DND-41 (cell line): ENCODE measurements at regions not wholly inside any gene's neighbourhood (a gene's known extent, or its start where the extent isn't known, plus 50 kb on each side); places are given as distances from the start of the nearest gene placed in this dataset.

Experiments used
- ATAC-seq: fragments of 200-7000 bp; cut with Tn5 transposase; 3 replicates; pipeline ENCODE4 v1.9.1; 2021; ENCODE audit warnings: low read depth; ENCODE audit not compliant: insufficient read depth
- DNase-seq: peaks from one replicate; pipeline ENCODE4 v3.0.0-alpha.2; 2020
- H2AFZ ChIP-seq: 2 replicates; pipeline ENCODE4 v1.6.0; 2012; ENCODE audit warnings: low read depth, low read length
- H3K27ac ChIP-seq: 2 replicates; pipeline ENCODE4 v1.5.1; 2012; ENCODE audit warnings: low read length, inconsistent platforms
- H3K27me3 ChIP-seq: fragments of 200-600 bp; sonication (generic); 2 replicates; pipeline ENCODE4 v1.6.0; 2012; ENCODE audit warnings: low read length, mild to moderate bottlenecking, inconsistent platforms; ENCODE audit not compliant: insufficient read depth, poor library complexity
- H3K36me3 ChIP-seq: 2 replicates; pipeline ENCODE4 v1.5.1; 2012; ENCODE audit warnings: low read length, inconsistent platforms; ENCODE audit not compliant: insufficient read depth
- H3K4me1 ChIP-seq: 2 replicates; pipeline ENCODE4 v1.5.1; 2012; ENCODE audit warnings: mild to moderate bottlenecking, low read length; ENCODE audit not compliant: insufficient read depth
- H3K4me2 ChIP-seq: 2 replicates; pipeline ENCODE4 v1.6.0; 2012; ENCODE audit warnings: mild to moderate bottlenecking, moderate library complexity, low read length, inconsistent platforms; ENCODE audit not compliant: insufficient read depth
- H3K4me3 ChIP-seq, 2 experiments: fragments of 200-600 bp in 1 of 2; shearing (Covaris generic) in 1 of 2; 2 replicates each; pipeline ENCODE4 v1.5.1; 2012 to 2016; ENCODE audit warnings: inconsistent platforms in 2 of 2, low read length in 2 of 2, mild to moderate bottlenecking in 2 of 2, low read depth in 1 of 2, moderate library complexity in 1 of 2
- H3K79me2 ChIP-seq: 2 replicates; pipeline ENCODE4 v1.6.0; 2012; ENCODE audit warnings: low read length, inconsistent platforms; ENCODE audit not compliant: insufficient read depth
- H3K9ac ChIP-seq: 2 replicates; pipeline ENCODE4 v1.6.0; 2012; ENCODE audit warnings: low read depth, mild to moderate bottlenecking, inconsistent platforms, low read length, moderate library complexity
- H3K9me3 ChIP-seq: 2 replicates; pipeline ENCODE4 v1.5.1; 2012; ENCODE audit warnings: low read length, moderate library complexity, mild to moderate bottlenecking, inconsistent platforms; ENCODE audit not compliant: insufficient read depth, severe bottlenecking
- H4K20me1 ChIP-seq: 2 replicates; pipeline ENCODE4 v1.6.0; 2012; ENCODE audit warnings: low read length; ENCODE audit not compliant: insufficient read depth
- CTCF ChIP-seq: IDR thresholded peaks from 2 replicates; pipeline ENCODE4 v1.5.1; 2012; ENCODE audit warnings: borderline replicate concordance, low read length, moderate library complexity, mild to moderate bottlenecking; ENCODE audit not compliant: poor library complexity, severe bottlenecking; ENCODE audit errors: extremely low read depth
- EZH2 ChIP-seq: IDR thresholded peaks from 3 replicates; pipeline ENCODE4 v1.6.1; 2012; ENCODE audit warnings: borderline replicate concordance, low read depth, mild to moderate bottlenecking, moderate library complexity, low read length, inconsistent platforms; ENCODE audit not compliant: severe bottlenecking

GRCh38 chr4:62232814-62233213, 1032.7 kb downstream of the ADGRL3 start:
- DNase-seq = no peak

DNA sequence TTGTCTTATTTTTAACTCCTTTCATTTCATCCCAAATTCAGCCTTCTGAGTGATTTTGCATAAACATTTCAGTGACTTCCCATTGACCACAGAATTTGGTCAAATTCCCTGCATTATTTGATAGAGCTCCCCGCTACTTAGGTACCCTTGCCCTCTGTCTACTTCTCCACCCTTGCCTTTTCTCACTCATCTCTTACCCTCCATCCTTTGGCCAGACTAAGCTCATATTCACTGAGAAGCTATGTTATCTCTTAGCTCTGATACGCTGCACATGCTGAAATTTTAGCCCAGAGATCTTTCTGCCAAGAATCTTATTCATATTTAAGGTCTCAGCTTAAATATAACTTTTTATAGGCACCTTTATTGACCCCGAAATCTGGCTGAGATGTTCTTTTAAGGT, 1031.9 kb downstream of the ADGRL3 start:
- Histone ChIP-seq H3K4me1 (no peaks in the 10 kb centered on the region), H3K4me3 (no peak overlapping the region), H3K27ac (no peak overlapping the region), H2AFZ (no peak overlapping the region), H3K27me3 (no peaks in the 10 kb centered on the region), H4K20me1 (no peaks in the 10 kb centered on the region), H3K79me2 (no peaks in the 10 kb centered on the region), H3K9ac (no peak overlapping the region), H3K4me2 (no peak overlapping the region), H3K9me3 (no peaks in the 10 kb centered on the region), H3K36me3 (no peaks in the 10 kb centered on the region)
- TF ChIP-seq EZH2 (no peak), CTCF (no peak)
- DNase-seq = no peak
- ATAC-seq = no peak

More at GRCh38 chr4:62232814-62233213, 1032.7 kb downstream of the ADGRL3 start:
- H3K4me2 ChIP-seq = no peak overlapping the region
- no peaks in the 10 kb centered on the region for H3K79me2 ChIP-seq
- no peaks in the 10 kb centered on the region for H4K20me1 ChIP-seq
- no peaks in the 10 kb centered on the region for H3K27me3 ChIP-seq
- no peak overlapping the region for H2AFZ ChIP-seq
- H3K36me3 ChIP-seq = no peaks in the 10 kb centered on the region
- TF ChIP-seq CTCF (no peak), EZH2 (no peak)
- no peak overlapping the region for H3K9ac ChIP-seq
- H3K4me1 ChIP-seq = no peaks in the 10 kb centered on the region
- no peak overlapping the region for H3K27ac ChIP-seq
- no peaks in the 10 kb centered on the region for H3K9me3 ChIP-seq
- H3K4me3 ChIP-seq = no peak overlapping the region
- no peak for ATAC-seq

DNA sequence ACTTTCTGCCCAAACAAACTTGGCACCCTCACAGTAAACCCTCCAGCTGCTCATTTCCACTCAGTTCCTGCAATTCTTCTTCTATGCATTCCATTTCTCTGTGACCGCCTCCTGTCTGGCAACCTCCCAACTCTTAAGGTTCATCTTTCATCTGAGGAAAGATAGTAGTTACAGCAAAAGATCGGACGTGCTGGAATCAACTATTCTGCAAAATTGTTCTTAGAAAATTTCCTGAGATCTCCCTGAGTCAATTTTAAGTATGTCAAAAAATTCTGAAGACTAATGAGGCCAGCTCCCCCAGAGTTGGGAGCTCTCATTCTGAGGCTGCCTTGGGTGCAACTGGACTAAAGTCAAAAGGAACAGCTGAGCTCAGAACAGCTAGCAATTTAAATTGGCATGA, 1026.0 kb downstream of the ADGRL3 start:
- no peak for TF ChIP-seq EZH2
- TF ChIP-seq CTCF = no peak
- DNase-seq = no peak

GRCh38 chr4:62222121-62222520, 1022.0 kb downstream of the ADGRL3 start:
- Histone ChIP-seq H3K9me3 (no peaks in the 10 kb centered on the region), H3K4me2 (no peak overlapping the region), H3K79me2 (no peaks in the 10 kb centered on the region), H3K4me3 (no peak overlapping the region), H2AFZ (no peak overlapping the region), H3K9ac (no peak overlapping the region), H3K27me3 (no peaks in the 10 kb centered on the region), H3K36me3 (no peaks in the 10 kb centered on the region), H3K4me1 (no peaks in the 10 kb centered on the region), H3K27ac (no peak overlapping the region), H4K20me1 (no peaks in the 10 kb centered on the region)
- DNase-seq = no peak
- ATAC-seq = no peak
- TF ChIP-seq CTCF = no peak
- TF ChIP-seq EZH2 = no peak

More for the DNA sequence above, 1026.0 kb downstream of the ADGRL3 start:
- H3K9me3 ChIP-seq = no peaks in the 10 kb centered on the region
- no peak overlapping the region for H3K9ac ChIP-seq
- no peaks in the 10 kb centered on the region for H3K27me3 ChIP-seq
- H3K36me3 ChIP-seq = no peaks in the 10 kb centered on the region
- no peak overlapping the region for H3K4me3 ChIP-seq
- no peak overlapping the region for H2AFZ ChIP-seq
- no peak for ATAC-seq
- no peak overlapping the region for H3K4me2 ChIP-seq
- H3K27ac ChIP-seq = no peak overlapping the region
- H4K20me1 ChIP-seq = no peaks in the 10 kb centered on the region
- no peaks in the 10 kb centered on the region for H3K4me1 ChIP-seq
- H3K79me2 ChIP-seq = no peaks in the 10 kb centered on the region
